NT2/D1 (cell line): ENCODE measurements at regions not wholly inside any gene's neighbourhood (a gene's known extent, or its start where the extent isn't known, plus 50 kb on each side); places are given as distances from the start of the nearest gene placed in this dataset.
"Not testable (repeated sequence)": the region's sequence is repeated elsewhere in the genome, so short reads cannot be mapped to it uniquely, and the experiment has no call there.

Experiments
- DNase-seq: peaks from one replicate; pipeline ENCODE4 v3.0.0-alpha.2; 2011; ENCODE audit warnings: low read depth, low spot score
- H3K27me3 ChIP-seq: 2 replicates; pipeline ENCODE4 v1.6.0; 2011; ENCODE audit warnings: mild to moderate bottlenecking; ENCODE audit not compliant: insufficient read length, insufficient read depth
- H3K36me3 ChIP-seq: 2 replicates; pipeline ENCODE4 v1.6.1; 2011; ENCODE audit warnings: mild to moderate bottlenecking, low read length, mixed read lengths; ENCODE audit not compliant: insufficient read depth, insufficient read length
- H3K4me1 ChIP-seq: 2 replicates; pipeline ENCODE4 v1.5.1; 2011; ENCODE audit not compliant: insufficient read depth, insufficient read length
- H3K4me3 ChIP-seq: 2 replicates; pipeline ENCODE4 v1.5.1; 2011; ENCODE audit warnings: low read depth; ENCODE audit not compliant: insufficient read length
- H3K9ac ChIP-seq: 2 replicates; pipeline ENCODE4 v1.6.0; 2011; ENCODE audit warnings: low read depth; ENCODE audit not compliant: insufficient read length
- H3K9me3 ChIP-seq: 2 replicates; pipeline ENCODE4 v1.5.1; 2011; ENCODE audit warnings: mild to moderate bottlenecking, low read length; ENCODE audit not compliant: insufficient read depth
- SUZ12 ChIP-seq: IDR thresholded peaks from 2 replicates; pipeline ENCODE4 v1.6.1; 2011; ENCODE audit not compliant: insufficient read length, insufficient read depth; ENCODE audit errors: extremely low read depth
- YY1 ChIP-seq: IDR thresholded peaks from 2 replicates; pipeline ENCODE4 v1.6.1; 2011; ENCODE audit not compliant: insufficient read length, insufficient read depth
- ZNF274 ChIP-seq: IDR thresholded peaks from 2 replicates; pipeline ENCODE4 v1.6.1; 2011; ENCODE audit warnings: mild to moderate bottlenecking, low read depth, low read length

DNA sequence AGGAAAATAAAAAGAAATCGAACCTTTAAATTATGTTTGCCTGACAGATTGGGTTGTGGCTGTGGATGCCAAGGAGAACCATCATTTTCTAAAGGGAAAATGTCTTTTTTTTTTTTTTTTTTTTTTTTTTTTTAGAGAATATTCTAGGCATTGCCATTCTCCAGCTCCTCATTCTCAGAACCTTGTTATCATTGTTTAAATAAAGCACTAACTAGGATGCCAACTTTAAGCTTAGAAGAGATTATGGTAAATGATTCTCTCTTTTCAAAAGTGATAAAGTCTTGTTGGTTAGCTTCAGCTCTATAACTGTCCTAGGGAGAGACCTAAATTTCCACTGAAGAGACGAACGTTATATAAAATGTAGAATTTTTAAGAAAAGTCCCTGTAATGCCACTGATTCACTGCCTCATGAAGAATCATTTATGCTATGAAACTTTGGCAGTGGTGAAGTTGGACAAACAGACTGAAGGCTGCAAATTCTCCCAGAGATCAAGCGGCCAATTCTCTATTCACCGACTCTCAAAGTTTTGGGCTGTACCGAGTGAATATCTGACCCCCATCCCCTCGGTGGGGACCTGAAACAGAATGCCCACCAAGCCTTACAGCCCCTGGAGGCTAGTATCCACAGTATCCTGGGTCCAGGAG, 207.9 kb upstream of the PITRM1 start:
- no peak overlapping the region for H3K9ac ChIP-seq
- no peaks in the 10 kb centered on the region for H3K27me3 ChIP-seq
- no peak overlapping the region for H3K4me3 ChIP-seq
- no peaks in the 10 kb centered on the region for H3K36me3 ChIP-seq
- no peaks in the 10 kb centered on the region for H3K4me1 ChIP-seq
- TF ChIP-seq ZNF274: no peak
- TF ChIP-seq YY1: no peak
- no peak for TF ChIP-seq SUZ12
- DNase-seq: no peak
- peaks cover 3% of the 10 kb centered on the region; the same call in 1 of the 2 replicates for H3K9me3 ChIP-seq

DNA sequence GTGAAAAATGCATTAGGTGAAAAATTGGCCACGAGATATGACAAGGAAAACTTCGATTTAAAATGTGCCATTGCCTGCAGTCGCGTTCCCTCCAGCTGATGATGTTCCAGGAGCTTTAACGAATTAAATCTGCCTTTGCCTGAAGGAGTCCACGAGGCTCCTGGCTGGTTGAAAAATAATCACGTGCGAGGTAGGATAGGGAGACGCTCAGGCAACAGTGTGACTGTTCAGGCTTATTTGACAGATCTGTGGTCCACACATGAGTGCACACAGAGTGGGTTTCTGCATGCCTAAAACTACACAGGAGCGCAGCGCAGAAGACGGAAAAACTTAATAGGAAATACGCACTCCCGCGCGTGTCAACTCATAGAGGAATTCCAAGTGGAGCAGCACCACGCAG, 204.0 kb upstream of the PITRM1 start:
- no peak for TF ChIP-seq SUZ12
- TF ChIP-seq YY1: no peak
- TF ChIP-seq ZNF274: no peak
- no peaks in the 10 kb centered on the region for H3K9me3 ChIP-seq
- no peaks in the 10 kb centered on the region for H3K36me3 ChIP-seq
- no peak for DNase-seq
- no peak overlapping the region for H3K9ac ChIP-seq
- no peaks in the 10 kb centered on the region for H3K4me1 ChIP-seq
- no peaks in the 10 kb centered on the region for H3K27me3 ChIP-seq
- H3K4me3 ChIP-seq: no peak overlapping the region

DNA sequence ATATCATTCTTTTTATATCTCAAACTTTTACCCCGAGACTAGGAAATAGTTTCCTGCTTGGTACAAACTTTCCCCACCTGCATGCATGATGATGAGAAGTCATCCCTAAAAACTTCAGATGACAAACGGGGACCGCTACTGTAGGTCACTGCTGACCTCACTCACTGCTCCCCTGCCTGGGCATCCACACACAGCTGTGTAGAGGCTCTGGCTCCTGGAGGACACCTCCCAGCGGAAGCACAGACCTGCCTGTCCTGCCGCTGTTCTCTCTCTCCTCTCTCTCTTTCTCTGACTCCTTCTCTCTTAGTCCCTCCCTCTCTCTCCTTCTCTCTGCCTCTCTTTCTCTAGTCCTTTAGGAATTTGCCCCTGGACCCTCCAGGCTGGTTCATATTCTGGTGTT, 202.9 kb upstream of the PITRM1 start:
- no peaks in the 10 kb centered on the region for H3K4me1 ChIP-seq
- TF ChIP-seq YY1: no peak
- TF ChIP-seq SUZ12: no peak
- TF ChIP-seq ZNF274: no peak
- no peak overlapping the region for H3K9ac ChIP-seq
- H3K4me3 ChIP-seq: no peak overlapping the region
- H3K9me3 ChIP-seq: no peaks in the 10 kb centered on the region
- H3K36me3 ChIP-seq: no peaks in the 10 kb centered on the region
- H3K27me3 ChIP-seq: no peaks in the 10 kb centered on the region
- DNase-seq: no peak

DNA sequence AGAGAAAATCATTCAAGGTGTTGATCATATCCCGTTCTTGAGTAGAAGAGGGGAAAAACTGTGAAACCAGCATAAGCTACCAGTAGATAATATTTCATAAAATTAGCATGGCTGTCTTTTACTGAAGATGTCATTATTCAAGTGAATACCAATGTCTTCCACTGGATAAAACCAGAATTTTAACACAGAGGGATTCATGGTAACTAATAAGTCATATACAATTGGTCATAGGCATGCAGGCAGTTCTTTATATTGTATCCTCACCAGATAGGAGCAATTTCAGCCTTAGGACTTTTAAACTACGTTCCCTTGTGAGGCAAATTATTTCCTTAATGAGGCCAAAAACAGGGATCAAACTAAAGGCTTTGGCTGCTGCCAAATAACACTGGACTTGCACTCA, 202.3 kb upstream of the PITRM1 start:
- TF ChIP-seq YY1 (no peak), SUZ12 (no peak), ZNF274 (no peak)

GRCh38 chr10:3373374-3374027, 200.9 kb upstream of the PITRM1 start:
- not testable (repeated sequence) for H3K9me3 ChIP-seq, H3K9ac ChIP-seq, H3K4me1 ChIP-seq, H3K4me3 ChIP-seq, H3K27me3 ChIP-seq, DNase-seq, H3K36me3 ChIP-seq

More for the DNA sequence above, 202.3 kb upstream of the PITRM1 start:
- no peaks in the 10 kb centered on the region for H3K4me1 ChIP-seq
- no peak overlapping the region for H3K4me3 ChIP-seq
- no peaks in the 10 kb centered on the region for H3K9me3 ChIP-seq
- no peaks in the 10 kb centered on the region for H3K36me3 ChIP-seq
- no peak overlapping the region for H3K9ac ChIP-seq
- H3K27me3 ChIP-seq: no peaks in the 10 kb centered on the region
- DNase-seq: no peak

GRCh38 chr10:3372281-3372680, 199.7 kb upstream of the PITRM1 start:
- Histone ChIP-seq H3K27me3 (no peaks in the 10 kb centered on the region), H3K36me3 (no peaks in the 10 kb centered on the region), H3K4me1 (no peaks in the 10 kb centered on the region), H3K4me3 (no peak overlapping the region), H3K9me3 (no peaks in the 10 kb centered on the region), H3K9ac (no peak overlapping the region)
- DNase-seq: no peak
- no peak for TF ChIP-seq YY1
- TF ChIP-seq ZNF274: no peak

DNA sequence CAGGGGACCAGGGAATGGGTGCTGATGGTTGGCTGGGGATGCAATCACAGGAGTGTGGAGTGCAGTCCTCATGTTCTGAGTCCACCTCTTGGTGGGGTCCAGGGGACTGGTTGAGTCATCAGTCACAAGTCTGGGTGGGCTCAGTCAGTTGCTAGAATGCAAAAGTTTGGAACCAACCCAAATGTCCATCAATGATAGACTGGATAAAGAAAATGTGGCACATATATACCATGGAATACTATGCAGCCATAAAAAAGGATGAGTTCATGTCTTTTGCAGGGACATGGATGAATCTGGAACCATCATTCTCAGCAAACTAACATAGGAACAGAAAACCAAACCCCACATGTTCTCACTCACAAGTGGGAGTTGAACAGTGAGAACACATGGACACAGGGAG, 199.0 kb upstream of the PITRM1 start:
- not testable (repeated sequence) for H3K9ac ChIP-seq, H3K9me3 ChIP-seq, H3K4me3 ChIP-seq, H3K4me1 ChIP-seq, DNase-seq, H3K36me3 ChIP-seq, H3K27me3 ChIP-seq
